IMR-90 (cell line): ENCODE measurements at regions not wholly inside any gene's neighbourhood (a gene's known extent, or its start where the extent isn't known, plus 50 kb on each side); places are given as distances from the start of the nearest gene placed in this dataset.
A peak's percentile ranks its signal among the peaks of the same experiment; 100 is the strongest.

ENCODE experiments used
- ATAC-seq: fragments of 200-7000 bp; cut with Tn5 transposase; 2 replicates; pipeline ENCODE4 v1.9.1; 2020; ENCODE audit warnings: low read depth, mild to moderate bottlenecking, moderate library complexity
- BruUV-seq: library from RNA; stranded (reverse); fragments of 400-500 nt; replicated peaks from 2 replicates; lab custom pipeline; 2021; lab: Mats Ljungman, UMichigan
- CTCF ChIA-PET: fragments of 300-600 bp; formaldehyde crosslinking; extraction: SDS; loops from one replicate; lab custom pipeline; 2021; ENCODE audit warnings: antibody characterized with exemption; lab: Yijun Ruan, JAX
- POLR2A ChIA-PET: fragments of 300-600 bp; sonication (Branson Sonifier 250); formaldehyde crosslinking; loops from one replicate; lab custom pipeline; 2022; ENCODE audit warnings: antibody characterized with exemption; ENCODE audit not compliant: unreplicated experiment; lab: Charles Lee
- DNase-seq: peaks from one replicate; pipeline ENCODE4 v3.0.0; 2013
- H2AFZ ChIP-seq: replicated peaks from 2 replicates; pipeline ENCODE3; 2013; ENCODE audit warnings: low read length, mild to moderate bottlenecking; ENCODE audit not compliant: poor library complexity
- H2AK5ac ChIP-seq: 2 replicates; pipeline ENCODE4 v1.6.1; 2013; ENCODE audit warnings: low read depth, low read length, inconsistent platforms
- H2AK9ac ChIP-seq: replicated peaks from 2 replicates; pipeline ENCODE3; 2013; ENCODE audit warnings: mild to moderate bottlenecking, low read depth, low read length, moderate library complexity; ENCODE audit not compliant: poor library complexity
- H2BK120ac ChIP-seq: 2 replicates; pipeline ENCODE4 v1.6.1; 2013; ENCODE audit warnings: low read depth, low read length, inconsistent platforms
- H2BK15ac ChIP-seq: 3 replicates; pipeline ENCODE4 v1.6.1; 2013; ENCODE audit warnings: low read depth, low read length, inconsistent platforms
- H2BK20ac ChIP-seq: 2 replicates; pipeline ENCODE4 v1.6.1; 2013; ENCODE audit warnings: low read depth, mild to moderate bottlenecking, inconsistent platforms, low read length, moderate library complexity
- H2BK5ac ChIP-seq: 2 replicates; pipeline ENCODE4 v1.6.1; 2013; ENCODE audit warnings: mild to moderate bottlenecking, low read depth, low read length, inconsistent platforms; ENCODE audit not compliant: poor library complexity, severe bottlenecking
- H3K14ac ChIP-seq: replicated peaks from 2 replicates; pipeline ENCODE4 v1.6.1; 2013; ENCODE audit warnings: low read depth, low read length, inconsistent platforms
- H3K18ac ChIP-seq: 2 replicates; pipeline ENCODE4 v1.6.1; 2013; ENCODE audit warnings: low read depth, low read length, control low read depth
- H3K23ac ChIP-seq: 2 replicates; pipeline ENCODE4 v1.6.1; 2013; ENCODE audit warnings: low read depth, low read length, inconsistent platforms
- H3K27ac ChIP-seq: 2 replicates; pipeline ENCODE4 v1.5.1; 2013; ENCODE audit warnings: mild to moderate bottlenecking, control low read depth, low read length; ENCODE audit not compliant: insufficient read depth
- H3K27me3 ChIP-seq: 2 replicates; pipeline ENCODE4 v1.6.1; 2013; ENCODE audit warnings: low read length; ENCODE audit not compliant: control insufficient read depth, insufficient read depth
- H3K36me3 ChIP-seq: 2 replicates; pipeline ENCODE4 v1.6.1; 2013; ENCODE audit warnings: low read length, mixed read lengths; ENCODE audit not compliant: control insufficient read depth, insufficient read depth
- H3K4ac ChIP-seq: 2 replicates; pipeline ENCODE4 v1.6.1; 2013; ENCODE audit warnings: low read depth, low read length, inconsistent platforms
- H3K4me1 ChIP-seq: 2 replicates; pipeline ENCODE4 v1.6.1; 2013; ENCODE audit warnings: low read length, mixed read lengths; ENCODE audit not compliant: control insufficient read depth, insufficient read depth
- H3K4me2 ChIP-seq: 2 replicates; pipeline ENCODE4 v1.6.1; 2013; ENCODE audit warnings: low read depth, mild to moderate bottlenecking, control low read depth, low read length, moderate library complexity
- H3K4me3 ChIP-seq: 2 replicates; pipeline ENCODE4 v1.5.1; 2013; ENCODE audit warnings: low read depth, mild to moderate bottlenecking, control low read depth, low read length, moderate library complexity; ENCODE audit not compliant: insufficient read depth
- H3K56ac ChIP-seq: 2 replicates; pipeline ENCODE4 v1.6.1; 2013; ENCODE audit warnings: low read length, inconsistent platforms; ENCODE audit not compliant: insufficient read depth; ENCODE audit errors: extremely low read depth
- H3K79me1 ChIP-seq, 2 experiments: 2 replicates each; pipeline ENCODE4 v1.6.1; 2013; ENCODE audit warnings: low read length in 2 of 2, inconsistent platforms in 1 of 2, low read depth in 1 of 2
- H3K9ac ChIP-seq: 2 replicates; pipeline ENCODE4 v1.6.1; 2013; ENCODE audit warnings: low read depth, low read length, control low read depth
- H3K9me1 ChIP-seq: 2 replicates; pipeline ENCODE4 v1.6.1; 2013; ENCODE audit warnings: low read length, inconsistent platforms; ENCODE audit not compliant: insufficient read depth
- H3K9me3 ChIP-seq: 2 replicates; pipeline ENCODE4 v1.6.1; 2013; ENCODE audit warnings: low read length; ENCODE audit not compliant: control insufficient read depth, insufficient read depth
- H4K20me1 ChIP-seq: 2 replicates; pipeline ENCODE4 v1.6.1; 2013; ENCODE audit warnings: low read length, inconsistent platforms; ENCODE audit not compliant: insufficient read depth
- H4K5ac ChIP-seq: 2 replicates; pipeline ENCODE4 v1.6.1; 2013; ENCODE audit warnings: mild to moderate bottlenecking, low read depth, low read length, control low read depth
- H4K8ac ChIP-seq, 2 experiments: 2 replicates each; pipeline ENCODE4 v1.6.1; 2013; ENCODE audit warnings: low read depth in 2 of 2, low read length in 2 of 2, control low read depth in 1 of 2, inconsistent platforms in 1 of 2
- H4K91ac ChIP-seq: 2 replicates; pipeline ENCODE4 v1.6.1; 2013; ENCODE audit warnings: low read depth, low read length, inconsistent platforms; ENCODE audit not compliant: insufficient read depth
- BHLHE40 ChIP-seq: fragments of 150-350 bp; IDR thresholded peaks from 2 replicates; pipeline ENCODE4 v1.6.1; 2016; ENCODE audit warnings: mild to moderate bottlenecking, low read depth, low read length
- CEBPB ChIP-seq: IDR thresholded peaks from 2 replicates; pipeline ENCODE4 v1.6.1; 2012; ENCODE audit warnings: low read depth, low read length, improper control_type of control experiment
- CTCF ChIP-seq: conservative IDR thresholded peaks from 2 replicates; pipeline ENCODE4 v1.5.1; 2012; ENCODE audit warnings: mild to moderate bottlenecking, low read depth, low read length, improper control_type of control experiment
- ELK1 ChIP-seq: fragments of 150-350 bp; IDR thresholded peaks from 2 replicates; pipeline ENCODE4 v1.6.1; 2016; ENCODE audit warnings: low read depth, mild to moderate bottlenecking, low read length, moderate library complexity, borderline replicate concordance
- FOS ChIP-seq: fragments of 150-350 bp; IDR thresholded peaks from 2 replicates; pipeline ENCODE4 v1.6.1; 2016; ENCODE audit warnings: low read depth, low read length
- MAFK ChIP-seq: IDR thresholded peaks from 2 replicates; pipeline ENCODE4 v1.6.1; 2012; ENCODE audit warnings: low read depth, low read length, improper control_type of control experiment
- MAZ ChIP-seq: IDR thresholded peaks from 2 replicates; pipeline ENCODE4 v1.6.1; 2012; ENCODE audit warnings: low read depth, mild to moderate bottlenecking, low read length, improper control_type of control experiment, moderate library complexity, borderline replicate concordance
- MXI1 ChIP-seq: IDR thresholded peaks from 2 replicates; pipeline ENCODE4 v1.6.1; 2012; ENCODE audit warnings: low read depth, mild to moderate bottlenecking, low read length, moderate library complexity, borderline replicate concordance
- POLR2A ChIP-seq: IDR thresholded peaks from 2 replicates; pipeline ENCODE4 v1.6.1; 2012; ENCODE audit warnings: mild to moderate bottlenecking, low read depth, low read length
- RAD21 ChIP-seq: IDR thresholded peaks from 2 replicates; pipeline ENCODE4 v1.6.1; 2012; ENCODE audit warnings: low read length, improper control_type of control experiment
- SMC3 ChIP-seq: fragments of 150-350 bp; IDR thresholded peaks from 2 replicates; pipeline ENCODE4 v1.6.1; 2016; ENCODE audit warnings: low read depth, mild to moderate bottlenecking, antibody characterized with exemption, low read length, moderate library complexity
- USF2 ChIP-seq: fragments of 150-350 bp; IDR thresholded peaks from 2 replicates; pipeline ENCODE4 v1.6.1; 2017; ENCODE audit warnings: mild to moderate bottlenecking, antibody characterized with exemption, low read length, low read depth
- WGBS, 2 experiments: methylation state at CpG; one replicate each; pipeline versions ENCODE4 v1.1.5 to v1.1.7; 2013; ENCODE audit warnings: missing lambda C conversion rate in 2 of 2; ENCODE audit not compliant: insufficient read length in 1 of 2; ENCODE audit errors: extremely low coverage in 2 of 2; 5-methylcytosine and 5-hydroxymethylcytosine counted together
- dilution Hi-C: fragments of 300-500 bp; cut with HindIII; formaldehyde crosslinking; loops from one replicate; pipeline ENCODE4 v1.14.3; 2018; ENCODE audit warnings: low sequenced_read_pairs; ENCODE audit not compliant: unreplicated experiment
- in situ Hi-C: fragments of 300-500 bp; cut with MboI; formaldehyde crosslinking; loops from 3 replicates; pipeline ENCODE4 v1.14.3; 2019; ENCODE audit warnings: low sequenced_read_pairs, inconsistent platforms, mixed read lengths
- intact Hi-C: fragments of 100-400 bp; cut with micrococcal nuclease; formaldehyde crosslinking; loops from 2 replicates; pipeline ENCODE4 v1.10.0; 2022

- H3K4me2 ChIP-seq = no peak overlapping the region
- H3K27me3 ChIP-seq = peaks cover 4% of the 10 kb centered on the region; the same call in 1 of the 2 replicates
- H3K79me1 ChIP-seq = no peaks in the 10 kb centered on the region
- no peak overlapping the region for H3K4ac ChIP-seq
- peak; percentile 79 for ATAC-seq
- dilution Hi-C loops = no loop called here
- H2AFZ ChIP-seq = peak overlapping the region; percentile 4
- POLR2A ChIA-PET = no interaction called here
- H4K91ac ChIP-seq = no peak overlapping the region
- peaks cover 11% of the 10 kb centered on the region for H3K4me1 ChIP-seq
- no peaks in the 10 kb centered on the region for H3K9me1 ChIP-seq
- no peaks in the 10 kb centered on the region for H3K9me3 ChIP-seq
- intact Hi-C loops = loop anchor here (1.0 to 5.0 kb wide), 6 partner anchors 125 to 489 kb away; no protein-coding TSS in a partner anchor
- H3K56ac ChIP-seq = no peak overlapping the region
- DNase-seq = peak; percentile 77
- no peak overlapping the region for H2BK5ac ChIP-seq
- H2BK120ac ChIP-seq = no peak overlapping the region
- no peak overlapping the region for H3K18ac ChIP-seq
- TF ChIP-seq CTCF (peak; percentile 82), POLR2A (no peak), FOS (no peak), MXI1 (no peak), ELK1 (no peak), USF2 (no peak), SMC3 (peak; percentile 79), BHLHE40 (no peak), RAD21 (peak; percentile 84), MAZ (no peak), MAFK (no peak), CEBPB (no peak)
- no peak overlapping the region for H2AK9ac ChIP-seq
- no peak overlapping the region for H3K4me3 ChIP-seq
- no peak overlapping the region for H4K5ac ChIP-seq
- no peak overlapping the region for H3K23ac ChIP-seq
- in situ Hi-C loops = loop anchor here (10.0 kb wide), 1 partner anchor 407 kb away; no protein-coding TSS in a partner anchor
- no peak overlapping the region for H2AK5ac ChIP-seq
- H3K36me3 ChIP-seq = no peaks in the 10 kb centered on the region
- BruUV-seq = no TSS peak
- H4K8ac ChIP-seq = no peak overlapping the region
- peaks cover 3% of the 10 kb centered on the region; the same call in 1 of the 2 replicates for H4K20me1 ChIP-seq
- no peak overlapping the region for H3K14ac ChIP-seq
- no peak overlapping the region for H2BK15ac ChIP-seq
- H2BK20ac ChIP-seq = no peak overlapping the region
- CTCF ChIA-PET = interaction anchor here (0.6 to 1.9 kb wide), 11 partner anchors 11 to 465 kb away, joined by 3 to 6 read pairs (median 4); no protein-coding TSS in a partner anchor
- no peak overlapping the region for H3K27ac ChIP-seq
- no CpG with 5 or more reads among the region's 17 CpGs for WGBS, 2 experiments
- H3K9ac ChIP-seq = no peak overlapping the region
Observed at GRCh38 chr16:11407047-11407982, 62.1 kb downstream of the RMI2 start.
